GM18861 (cell line): ENCODE measurements at regions not wholly inside any gene's neighbourhood (a gene's known extent, or its start where the extent isn't known, plus 50 kb on each side); places are given as distances from the start of the nearest gene placed in this dataset.

Experiments used
- ATAC-seq: cut with Tn5 transposase; IDR thresholded peaks from one replicate; pipeline ENCODE4 v1.9.1; 2021; ENCODE audit not compliant: unreplicated experiment

DNA sequence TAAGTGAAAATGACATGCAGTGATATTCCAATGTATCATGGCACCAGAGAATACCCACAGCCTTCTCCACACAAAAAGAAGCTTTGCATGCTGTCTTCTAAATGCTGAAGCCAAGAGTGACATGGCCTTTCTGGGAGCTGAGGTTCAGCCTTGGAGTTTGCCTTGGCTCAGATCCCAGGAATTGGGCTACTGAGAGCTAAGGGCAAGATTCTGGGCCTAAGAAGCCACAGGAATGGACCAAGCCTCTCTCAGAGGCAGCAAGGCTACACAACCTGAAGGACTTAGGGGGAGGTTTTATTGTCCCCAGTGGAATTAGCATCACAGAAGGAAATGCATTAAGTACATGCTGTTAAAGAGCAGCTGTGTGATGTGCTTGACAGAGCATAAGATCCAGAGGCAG lies 1078.5 kb downstream of the TUSC7 start:
- ATAC-seq: no peak

DNA sequence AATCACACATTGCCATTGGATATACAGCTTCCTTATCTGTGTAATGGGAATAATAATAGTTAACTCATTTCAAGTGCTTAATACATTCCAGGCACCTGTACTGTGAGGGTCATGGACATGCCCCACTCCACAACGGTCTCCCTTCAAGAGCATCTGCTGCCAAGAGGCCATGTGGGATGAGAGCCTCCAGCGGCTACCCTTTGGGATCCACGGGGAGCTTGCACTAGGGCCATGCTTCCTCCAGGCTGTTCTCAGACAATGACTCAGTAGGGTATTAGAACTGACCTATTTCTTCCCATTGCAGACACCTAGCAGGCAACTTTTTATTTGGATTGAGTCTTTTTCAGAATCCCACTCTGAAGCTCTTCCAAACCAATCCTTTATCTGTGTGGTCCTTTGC lies 1078.9 kb downstream of the TUSC7 start:
- ATAC-seq: no peak

DNA sequence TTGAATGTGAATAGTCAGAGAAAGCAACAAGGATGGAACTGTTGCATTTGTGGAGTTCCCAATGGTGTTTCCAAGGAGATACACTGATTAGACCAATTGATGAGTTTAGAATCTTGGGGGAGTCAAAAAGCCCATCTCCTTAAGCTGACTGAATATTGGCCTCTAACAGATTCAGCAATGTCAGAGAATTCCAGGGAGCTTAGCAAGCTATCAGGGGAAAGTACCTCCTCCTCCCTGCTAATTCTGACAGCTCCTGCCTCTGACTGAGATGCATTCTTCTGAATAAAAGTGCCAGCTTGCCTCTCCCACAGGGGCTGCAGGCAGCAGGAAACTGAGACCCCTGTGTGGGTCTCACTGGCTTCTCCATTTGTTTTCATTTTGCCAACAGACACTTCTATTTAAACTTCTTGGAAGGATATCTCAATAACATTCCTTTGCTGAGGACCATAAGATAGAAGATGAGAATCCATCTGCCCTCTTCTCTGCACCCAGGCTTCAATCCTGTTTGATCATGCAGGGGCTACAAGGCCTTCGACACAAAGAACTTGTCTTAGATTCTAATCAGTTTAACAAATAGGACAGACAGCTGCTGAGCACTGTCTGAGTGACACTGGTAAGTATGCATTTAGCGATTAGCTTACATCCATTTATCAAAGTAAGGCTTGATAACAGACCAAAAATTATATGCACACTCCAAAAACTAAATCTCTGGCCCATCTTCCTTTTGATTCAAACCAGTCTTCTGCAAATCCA lies 1080.8 kb downstream of the TUSC7 start:
- no peak for ATAC-seq

DNA sequence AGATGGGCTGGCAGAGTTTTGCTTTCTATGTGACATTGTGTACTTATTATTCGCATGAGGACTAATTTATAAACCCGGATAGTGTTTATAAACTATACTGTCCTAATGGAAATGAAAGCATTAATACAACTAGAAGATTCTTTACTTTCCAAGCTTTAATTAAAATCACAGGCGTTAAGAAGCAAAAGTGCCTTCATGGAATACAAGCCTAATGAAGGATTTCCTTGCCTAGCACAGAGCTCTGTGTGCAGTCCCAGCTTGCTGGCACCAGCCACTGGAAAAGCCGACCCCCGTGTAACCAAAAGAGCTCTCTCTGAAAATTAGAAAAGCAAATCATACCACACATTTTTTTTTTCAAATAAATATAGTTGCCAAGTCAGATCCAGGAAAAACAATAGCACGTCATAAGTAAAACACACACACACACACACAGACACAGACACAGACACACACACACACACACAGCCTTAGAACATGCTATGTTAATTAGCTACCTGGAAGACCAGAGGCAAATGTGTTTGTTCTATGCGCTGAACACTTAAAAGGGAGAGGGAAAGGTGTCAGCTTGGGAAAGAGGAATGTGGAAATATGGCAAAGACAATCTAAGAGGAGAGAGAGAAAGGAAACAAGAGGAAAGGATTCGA lies 1084.2 kb downstream of the TUSC7 start:
- ATAC-seq: no peak

DNA sequence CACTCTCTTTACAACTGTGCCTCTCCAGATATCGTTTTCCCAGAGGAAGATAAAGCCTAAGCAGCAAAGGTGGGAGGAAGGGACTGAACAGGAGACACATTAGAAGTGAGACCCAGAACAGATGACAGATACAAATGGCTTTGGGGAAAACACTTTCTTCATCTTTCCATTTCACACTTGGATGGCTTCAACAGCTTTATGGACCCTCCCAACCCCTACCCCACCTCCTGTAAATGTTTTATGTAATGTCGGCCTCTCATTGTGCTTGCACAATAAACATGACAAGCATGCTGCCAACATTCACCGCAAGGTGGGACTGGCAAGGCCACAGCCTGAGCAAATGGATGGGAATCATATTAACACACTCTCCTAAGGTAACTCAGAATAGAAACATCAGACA lies 1088.6 kb downstream of the TUSC7 start:
- no peak for ATAC-seq

DNA sequence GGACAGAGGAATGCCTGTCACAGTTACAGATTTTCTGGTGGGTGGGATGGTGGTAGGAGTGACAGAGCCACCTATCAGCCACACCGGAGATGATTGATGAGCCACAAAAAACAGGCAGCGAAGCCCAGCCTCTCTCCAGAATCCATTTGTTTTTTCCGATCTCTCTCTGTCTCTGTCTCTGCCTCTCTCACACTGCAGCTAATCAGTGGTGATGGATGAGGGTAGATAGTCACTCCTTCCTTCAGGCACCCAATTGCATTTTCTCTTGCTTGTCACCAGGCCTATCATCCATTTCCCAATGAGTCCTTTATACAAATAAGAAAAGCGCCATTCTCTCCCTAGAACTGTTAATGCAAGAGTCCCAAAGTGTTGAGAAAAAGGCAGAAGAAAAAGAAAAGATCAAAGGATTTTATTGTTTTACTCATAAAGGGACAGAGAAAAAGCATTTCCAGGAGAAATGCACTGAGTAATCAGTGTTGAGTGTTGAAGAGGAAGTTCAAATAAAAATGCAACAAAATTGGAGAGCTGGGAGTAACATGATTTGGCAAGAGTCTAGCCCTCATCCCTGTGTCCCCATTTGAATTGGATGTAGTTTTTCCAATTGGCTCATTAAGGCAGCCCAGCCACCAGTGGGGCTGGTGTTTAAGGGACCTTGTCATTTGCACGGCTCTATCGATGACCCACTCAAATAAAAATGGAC lies 1089.3 kb downstream of the TUSC7 start:
- ATAC-seq: no peak

DNA sequence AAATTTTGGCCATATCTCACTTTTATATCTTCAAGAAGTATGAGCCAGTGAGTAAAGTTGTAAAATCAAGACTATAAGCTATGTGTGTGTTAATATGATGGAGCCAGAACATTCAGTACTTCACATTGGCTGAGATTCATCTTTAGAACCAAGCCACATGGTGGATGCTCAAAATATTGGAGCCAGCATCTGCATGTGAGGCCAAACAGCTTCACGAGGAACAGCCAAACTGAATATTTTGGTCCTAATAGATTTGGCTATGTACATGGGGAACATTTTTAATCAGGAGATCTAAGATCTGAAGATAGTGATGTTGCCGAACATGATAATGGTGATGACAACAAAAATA lies 1089.8 kb downstream of the TUSC7 start:
- ATAC-seq: no peak

DNA sequence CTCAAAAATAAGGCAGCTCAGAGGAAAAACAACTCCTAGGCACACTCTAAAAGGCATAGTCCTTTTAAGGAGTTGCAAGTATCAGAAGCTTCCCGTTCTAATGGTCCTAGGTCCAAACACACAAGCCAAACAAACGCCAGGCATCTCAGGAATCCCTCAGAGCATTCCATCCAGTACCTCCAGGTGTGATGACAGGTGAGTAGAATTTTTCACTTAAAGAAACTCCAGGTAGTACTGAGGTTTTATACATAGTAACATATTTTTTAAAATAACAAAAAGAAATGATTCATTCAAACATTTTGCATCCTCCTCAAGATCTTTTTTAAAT lies 1092.3 kb downstream of the TUSC7 start:
- no peak for ATAC-seq

DNA sequence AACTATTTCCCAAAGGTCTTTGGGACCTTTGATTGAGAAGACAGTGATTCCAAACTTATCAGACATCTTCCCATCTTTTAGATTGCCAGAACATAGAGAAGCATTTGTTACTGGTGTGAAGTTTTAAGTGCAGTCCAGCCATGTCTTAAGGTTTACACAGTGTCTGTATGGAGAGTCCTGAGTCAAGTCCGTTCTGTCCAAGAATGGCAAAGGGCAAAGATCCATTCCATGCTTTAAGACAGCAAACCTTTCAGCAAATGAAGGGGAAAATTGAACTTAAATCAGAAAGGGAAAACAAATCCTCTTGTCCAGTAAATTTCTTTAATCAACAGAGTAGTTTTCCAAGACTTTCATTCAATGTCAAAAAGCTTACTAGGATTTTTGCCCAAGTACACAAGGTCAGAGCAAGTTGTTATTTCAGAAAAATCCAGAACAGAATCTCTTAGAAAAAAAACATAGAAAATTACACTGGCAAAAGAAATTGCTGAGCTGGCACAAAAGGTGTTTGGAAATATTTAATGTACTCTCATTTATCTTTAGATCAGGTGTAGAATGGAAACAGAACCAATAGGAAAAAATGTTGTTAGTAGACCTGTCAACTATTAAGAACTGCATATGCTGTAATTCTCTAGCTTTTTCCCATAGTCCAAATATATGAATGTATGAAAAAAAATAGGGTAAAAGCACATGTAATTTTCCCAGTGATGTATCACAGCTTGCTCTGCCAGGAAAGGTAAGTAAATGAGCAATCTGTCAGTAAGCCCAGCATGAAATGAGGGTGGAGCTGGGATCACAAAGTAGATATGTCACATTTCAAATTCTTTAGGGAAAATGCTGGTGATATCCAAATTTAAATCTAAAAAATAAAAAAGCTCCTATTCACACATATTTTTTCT lies 1099.9 kb downstream of the TUSC7 start:
- ATAC-seq: no peak

DNA sequence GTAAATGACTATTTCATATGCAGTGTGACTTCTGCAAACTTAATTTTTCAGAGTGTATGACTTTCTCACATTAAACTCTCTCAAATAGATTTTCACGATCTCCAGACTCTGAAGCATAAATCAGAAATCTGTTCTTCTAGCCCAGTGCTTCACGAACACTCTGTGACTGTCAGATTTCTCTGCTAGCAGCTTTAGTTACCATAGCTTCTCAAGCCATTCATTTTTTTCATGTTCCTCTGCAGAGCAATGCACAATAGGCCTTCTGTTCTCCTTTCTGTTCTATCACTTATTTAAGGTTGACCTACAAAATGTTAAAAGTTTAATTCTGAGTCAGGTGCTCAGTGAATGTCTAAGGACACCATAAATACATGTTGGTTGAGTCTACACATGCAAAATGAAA lies 1102.2 kb downstream of the TUSC7 start:
- no peak for ATAC-seq

DNA sequence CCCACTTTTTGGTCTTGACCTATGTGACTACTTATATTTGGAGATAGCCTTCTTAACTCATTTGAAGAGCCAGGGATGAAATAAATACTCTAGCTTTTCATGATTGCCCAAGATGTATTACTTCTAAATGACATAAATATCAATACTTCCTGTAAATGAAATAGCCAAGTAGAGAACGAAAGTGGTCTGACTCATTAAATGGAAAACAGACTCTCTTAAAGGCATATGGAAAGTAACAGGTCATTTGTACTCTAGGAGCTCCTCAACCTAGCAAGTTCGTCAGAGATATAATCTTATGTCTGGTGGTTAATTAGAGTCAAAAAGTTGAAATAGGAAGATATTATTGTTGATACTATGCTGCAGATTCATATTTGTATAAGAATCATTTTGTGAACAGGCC lies 1105.4 kb downstream of the TUSC7 start:
- ATAC-seq: no peak

DNA sequence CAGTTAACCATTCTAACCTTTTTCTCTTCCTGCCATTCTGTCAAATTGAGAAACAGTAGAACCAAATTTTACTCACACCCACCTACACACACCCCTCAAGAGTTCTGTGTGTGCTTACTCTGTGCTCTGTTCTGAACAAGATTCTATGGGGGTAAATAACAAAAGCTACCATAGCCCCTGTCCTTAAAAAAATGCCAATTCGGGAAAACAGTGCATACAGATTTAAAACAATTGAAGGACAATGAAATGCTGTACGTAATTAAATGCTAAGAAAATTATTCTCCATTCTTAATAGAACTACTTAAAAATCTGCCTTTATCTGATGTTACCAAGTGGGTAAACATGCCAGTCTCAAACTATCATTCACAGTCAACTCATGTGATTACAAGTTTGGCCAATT lies 1107.5 kb downstream of the TUSC7 start:
- no peak for ATAC-seq

DNA sequence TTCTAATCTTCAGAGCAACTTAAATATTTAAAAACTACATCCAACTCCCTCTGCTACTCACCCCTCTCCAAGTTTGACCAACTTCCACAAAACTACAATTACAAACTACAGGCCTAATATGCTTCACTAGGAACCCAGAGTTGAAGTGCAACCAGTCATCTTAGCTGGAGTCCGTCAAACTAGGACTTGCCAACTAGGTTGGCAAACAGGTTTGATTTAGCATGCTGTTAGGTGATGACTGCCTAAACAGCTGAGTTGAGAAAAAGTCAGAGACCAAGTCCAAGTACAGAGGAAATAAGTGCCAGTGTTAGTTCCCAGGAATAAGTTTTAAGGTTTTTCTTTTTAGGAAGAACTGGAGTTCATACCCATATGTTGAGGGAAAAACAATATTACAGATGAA lies 1109.0 kb downstream of the TUSC7 start:
- no peak for ATAC-seq

DNA sequence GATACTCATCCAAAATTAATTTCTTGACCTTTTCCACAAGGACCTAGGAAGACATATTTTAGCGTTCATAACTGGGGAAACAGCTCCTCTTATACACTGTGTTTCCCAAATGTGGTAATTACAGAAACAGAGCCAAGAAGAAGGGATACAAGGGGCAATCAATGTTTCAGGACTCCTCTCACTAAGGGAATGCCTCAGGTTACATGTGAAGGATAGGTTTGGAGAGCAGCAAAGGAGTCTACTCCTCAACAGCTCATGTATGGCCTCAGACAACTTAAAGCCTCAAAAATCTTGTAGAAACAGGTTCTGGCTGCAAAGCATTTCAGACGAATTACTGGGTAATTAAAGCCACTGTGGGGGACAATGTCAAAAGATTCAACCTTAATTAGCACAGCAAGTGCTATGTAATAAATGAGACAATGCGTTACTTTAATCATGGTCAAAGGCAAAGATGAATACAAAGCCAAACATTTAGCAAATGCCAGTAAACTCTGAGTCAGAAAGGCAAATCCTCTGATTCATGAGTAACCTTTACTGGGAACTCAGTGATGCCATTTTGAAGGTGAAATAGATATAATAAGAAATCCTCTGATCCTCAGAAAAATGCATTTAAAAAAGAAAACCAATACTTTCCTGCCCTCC lies 1111.2 kb downstream of the TUSC7 start:
- no peak for ATAC-seq

DNA sequence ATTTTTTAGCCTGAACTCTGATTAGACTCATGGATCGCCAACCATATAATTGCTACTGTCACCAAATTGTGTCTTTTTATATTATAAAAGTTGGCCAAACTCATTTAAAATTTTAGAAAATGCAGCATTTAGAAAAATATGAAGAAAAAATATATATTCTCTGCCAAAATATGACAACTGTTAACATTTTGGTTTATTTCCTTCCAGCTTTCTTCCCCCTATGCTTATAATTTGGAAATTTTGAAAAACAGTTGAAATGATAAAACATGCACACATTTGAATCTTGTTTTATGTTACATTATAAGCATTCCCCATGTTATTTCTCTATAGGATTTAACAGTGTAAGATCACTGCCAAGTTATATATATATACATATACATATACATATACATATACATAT lies 1112.8 kb downstream of the TUSC7 start:
- no peak for ATAC-seq

DNA sequence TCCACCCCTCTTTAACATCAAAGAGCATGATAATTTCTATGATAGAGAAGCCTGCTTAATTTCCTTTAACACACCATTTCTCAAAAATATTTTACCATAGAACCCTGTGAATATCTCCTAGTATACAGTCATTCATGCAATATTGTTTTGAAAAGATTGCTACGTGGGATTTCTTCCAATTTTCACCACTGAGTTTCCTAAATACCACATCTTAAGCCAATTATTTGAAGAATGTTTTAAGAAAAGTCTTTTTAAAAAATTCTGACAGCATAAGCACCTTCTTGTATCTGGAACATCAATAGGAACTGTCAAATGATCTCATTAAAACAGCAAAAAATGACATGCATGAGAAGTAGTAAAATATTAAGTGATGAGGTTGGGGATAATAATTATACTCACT lies 1126.7 kb downstream of the TUSC7 start:
- ATAC-seq: no peak

DNA sequence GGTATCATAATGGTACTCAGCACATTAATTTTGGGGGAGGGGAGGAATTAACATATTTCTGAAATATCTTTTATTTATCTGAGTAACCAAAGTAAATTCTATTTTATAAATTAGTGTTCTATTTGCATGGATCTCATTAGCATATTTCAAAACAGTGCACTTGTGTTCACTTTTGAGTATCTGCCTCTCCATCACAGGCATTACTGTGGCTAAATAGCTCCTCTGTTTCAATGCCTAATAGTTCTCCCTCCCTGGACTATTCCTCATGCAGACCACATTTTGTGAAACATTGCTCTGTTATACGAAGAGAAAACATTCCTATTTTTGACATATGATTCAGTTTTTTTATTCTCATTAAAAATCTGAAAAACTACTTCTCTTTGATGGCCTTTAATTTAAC lies 1127.8 kb downstream of the TUSC7 start:
- no peak for ATAC-seq

DNA sequence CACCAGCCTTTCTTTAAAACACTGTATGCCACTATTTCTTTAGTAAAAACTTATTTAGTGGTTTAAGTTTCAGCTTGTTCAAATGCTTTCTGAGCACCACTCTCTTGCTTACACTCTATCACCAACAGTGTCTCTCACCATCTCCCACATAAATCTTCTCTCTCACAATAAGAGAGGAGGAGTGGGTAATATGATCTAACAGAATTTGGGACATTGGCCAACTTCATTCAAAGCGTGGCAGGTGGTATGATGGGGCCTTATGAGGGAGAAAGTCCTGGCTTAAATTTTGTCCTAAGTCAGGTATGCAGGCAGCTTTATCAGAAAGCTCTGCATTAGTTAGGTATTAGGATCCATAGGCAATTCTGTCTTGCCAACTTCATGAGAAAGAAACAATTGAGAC lies 1132.5 kb downstream of the TUSC7 start:
- no peak for ATAC-seq

DNA sequence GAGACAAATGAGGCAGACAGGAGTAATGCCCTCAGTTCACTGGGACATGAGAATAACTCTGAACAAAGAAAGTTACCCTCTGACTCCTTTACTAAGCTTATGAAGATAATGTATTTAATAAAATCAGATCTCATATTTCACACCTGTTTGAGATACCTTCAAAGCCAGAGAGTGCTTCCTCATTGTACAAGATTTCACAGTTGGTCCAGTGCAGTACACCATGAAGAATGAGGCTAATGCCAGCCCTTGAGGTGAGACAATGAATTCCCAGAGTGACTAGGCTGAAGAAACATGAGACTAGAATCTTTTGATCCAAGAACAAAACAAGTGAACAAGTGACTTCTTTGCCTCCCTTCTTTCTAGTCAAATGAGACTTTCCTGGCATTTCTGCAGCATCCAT lies 1133.8 kb downstream of the TUSC7 start:
- no peak for ATAC-seq

DNA sequence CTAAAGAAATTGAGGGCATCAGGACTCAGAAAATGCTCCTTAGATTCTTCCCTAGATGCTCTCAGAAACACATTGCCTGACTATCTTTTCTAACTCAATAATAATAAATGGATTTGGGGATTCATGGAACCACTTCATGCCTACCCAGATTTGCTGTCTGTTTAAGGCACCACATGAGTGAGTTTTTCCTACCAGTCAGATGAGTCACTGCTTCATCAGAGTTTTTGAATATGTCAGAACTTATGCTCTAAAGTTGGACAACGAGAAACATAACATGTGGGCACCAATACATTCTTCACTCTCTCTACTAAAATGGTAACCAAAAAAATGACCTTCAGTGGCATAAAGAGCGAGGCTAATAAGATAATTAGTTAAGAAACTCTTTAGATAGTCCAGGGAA lies 1135.1 kb downstream of the TUSC7 start:
- ATAC-seq: no peak

DNA sequence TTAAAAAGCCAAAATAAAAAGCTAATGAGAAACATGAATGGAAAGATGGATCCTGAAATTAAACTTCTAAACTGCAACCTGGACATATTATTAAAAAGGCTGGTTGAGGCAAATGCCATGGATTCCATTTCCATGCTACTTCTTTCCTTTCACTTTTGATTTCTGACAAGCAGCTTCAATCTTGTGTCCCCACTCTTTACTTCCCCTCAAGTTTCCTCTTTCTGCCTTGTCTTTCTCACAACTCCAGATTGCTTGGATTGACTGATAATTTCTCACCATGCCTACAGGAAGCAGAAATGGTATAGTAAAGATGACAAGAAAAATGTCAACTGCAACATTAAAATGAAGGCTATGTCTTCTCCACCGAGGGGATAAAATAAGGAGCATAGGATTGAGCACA lies 1136.7 kb downstream of the TUSC7 start:
- no peak for ATAC-seq
